Dermis microvascular lymphatic vessel endothelial cell (primary cell): ENCODE measurements at regions not wholly inside any gene's neighbourhood (a gene's known extent, or its start where the extent isn't known, plus 50 kb on each side); places are given as distances from the start of the nearest gene placed in this dataset.

ENCODE experiments used
- DNase-seq, 2 donors: peaks; one replicate each; pipeline versions ENCODE4 v3.0.0 to v3.0.0-alpha.2; 2010; ENCODE audit warnings: low read depth in 2 of 2

GRCh38 chr4:143071351-143071750, 113.4 kb upstream of the USP38 start:
- no peak for DNase-seq

- DNase-seq = no peak
Measured at GRCh38 chr4:143076723-143077122, 108.0 kb upstream of the USP38 start.

DNA sequence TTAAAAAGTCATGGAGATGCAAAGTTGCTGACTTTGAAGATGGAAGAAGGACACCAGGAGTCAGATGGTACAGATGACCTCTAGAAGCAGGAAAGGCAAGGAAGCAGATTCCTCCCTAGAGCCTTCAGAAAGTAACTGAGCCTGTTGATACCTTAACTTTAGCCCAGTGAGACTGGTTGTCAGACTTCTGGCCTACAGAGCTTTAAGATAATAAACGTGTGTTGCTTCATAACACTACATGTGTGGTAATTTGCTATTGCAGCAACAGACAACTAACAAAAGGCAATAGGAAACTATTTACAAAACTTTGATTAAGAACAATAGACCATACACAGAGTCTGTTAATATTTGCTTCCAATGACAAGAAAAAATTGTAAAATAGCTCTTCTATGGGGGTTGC, 102.0 kb upstream of the USP38 start:
- DNase-seq = no peak

GRCh38 chr4:143083756-143084472, 100.8 kb upstream of the USP38 start:
- no peak for DNase-seq

DNA sequence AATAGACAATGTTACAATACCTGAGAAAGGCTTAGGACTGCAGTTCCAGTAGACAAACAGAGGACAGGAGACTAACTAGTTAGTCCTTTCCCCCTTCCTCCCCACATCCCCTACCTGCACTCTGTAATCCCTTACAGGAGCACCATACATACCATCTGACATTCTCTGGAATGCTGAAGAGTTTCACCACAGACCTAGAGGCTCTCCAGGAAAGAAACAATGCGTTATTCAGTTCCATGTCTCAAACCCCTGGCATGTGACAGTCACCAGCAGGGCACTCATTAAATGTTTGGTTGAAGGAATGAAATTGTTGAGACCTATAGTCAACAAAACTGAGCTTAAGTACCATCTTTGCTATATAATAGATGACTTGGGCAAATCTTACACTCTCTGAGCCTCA, 100.2 kb upstream of the USP38 start:
- no peak for DNase-seq

GRCh38 chr4:143085224-143085623, 99.5 kb upstream of the USP38 start:
- DNase-seq = no peak

- DNase-seq = no peak
Measured at GRCh38 chr4:143085659-143086058, 99.1 kb upstream of the USP38 start.

DNA sequence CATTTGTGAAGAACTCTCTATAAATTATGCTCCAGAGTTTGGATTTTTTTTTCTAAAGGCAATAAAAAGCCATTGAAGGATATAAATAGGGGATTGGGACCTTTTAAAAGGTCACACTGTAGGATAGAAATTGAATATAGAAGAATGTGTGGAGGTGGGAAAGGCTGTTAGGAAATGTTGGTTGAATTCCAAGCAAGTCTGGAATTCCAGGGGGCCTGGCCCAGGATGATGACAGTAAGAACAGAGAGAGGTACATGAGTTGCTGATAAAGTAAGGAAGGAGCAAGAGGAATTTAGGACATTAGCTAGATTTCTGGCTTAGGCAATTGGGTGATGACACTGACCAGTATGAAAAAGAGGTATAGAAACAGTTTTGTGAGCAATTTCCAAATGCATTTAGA, 95.4 kb upstream of the USP38 start:
- DNase-seq = no peak

- DNase-seq = no peak
Measured at GRCh38 chr4:143089847-143090246, 94.9 kb upstream of the USP38 start.

DNA sequence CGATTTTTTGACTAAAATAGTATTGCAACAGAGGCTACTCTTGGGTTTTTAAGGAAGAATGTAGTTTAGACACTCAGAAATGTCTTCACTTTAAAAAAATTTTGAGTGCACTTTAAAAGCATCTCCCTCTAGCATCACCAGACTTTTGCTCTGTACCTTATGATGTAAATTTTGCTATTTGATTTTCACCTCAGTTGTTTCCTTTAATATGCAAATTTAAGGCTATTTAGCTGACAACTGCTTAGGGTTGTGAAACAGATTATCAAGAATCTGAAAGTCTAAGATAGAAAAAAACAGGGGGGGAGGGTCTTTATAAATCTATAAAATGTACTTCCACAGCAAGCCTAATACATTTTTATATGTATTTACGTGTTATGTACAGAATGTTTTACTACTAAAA, 92.9 kb upstream of the USP38 start:
- no peak for DNase-seq

- DNase-seq = no peak
Measured at GRCh38 chr4:143095447-143095846, 89.3 kb upstream of the USP38 start.

DNA sequence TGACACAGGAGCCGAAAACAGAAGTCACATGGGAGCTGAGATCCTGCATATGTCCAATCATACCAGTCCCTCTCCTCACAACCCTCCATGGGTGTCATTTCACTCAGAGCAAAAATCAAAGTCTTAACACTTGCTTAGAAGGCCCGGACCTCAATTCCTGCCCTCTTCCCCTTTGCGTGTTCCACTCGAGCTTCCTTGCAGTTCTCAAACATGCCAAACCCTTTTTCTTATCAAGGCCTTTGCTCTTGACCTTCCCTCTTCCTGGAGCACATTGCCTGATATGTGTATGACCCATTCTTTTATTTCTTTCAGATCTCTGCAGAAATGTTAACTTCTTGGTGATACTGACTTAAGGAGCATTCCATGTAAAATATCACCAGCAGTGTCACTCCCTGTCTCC, 87.0 kb upstream of the USP38 start:
- no peak for DNase-seq

DNA sequence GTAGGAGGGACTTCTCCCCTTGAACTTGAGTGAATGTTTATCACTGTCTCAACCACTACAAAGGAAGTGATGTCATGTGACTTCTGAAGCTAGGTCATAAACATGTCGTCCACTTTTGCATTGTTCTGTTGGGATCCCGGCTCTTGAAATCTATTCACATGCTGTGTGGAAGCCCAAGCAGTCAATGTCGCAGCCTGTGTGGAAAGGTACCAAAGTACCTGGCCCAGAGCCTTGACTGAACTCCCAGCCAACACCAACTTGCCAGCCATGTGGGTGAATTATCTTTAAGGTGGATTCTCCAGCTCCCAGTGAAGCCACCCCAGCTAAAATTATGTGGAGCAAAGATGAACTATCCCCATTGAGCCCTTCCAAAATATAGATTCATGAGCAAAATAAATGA, 85.0 kb upstream of the USP38 start:
- DNase-seq = no peak

- DNase-seq = no peak
Measured at GRCh38 chr4:143109376-143109775, 75.3 kb upstream of the USP38 start.

GRCh38 chr4:143118663-143119062, 66.1 kb upstream of the USP38 start:
- no peak for DNase-seq

- DNase-seq = no peak
Measured at GRCh38 chr4:143127621-143128020, 57.1 kb upstream of the USP38 start.

DNA sequence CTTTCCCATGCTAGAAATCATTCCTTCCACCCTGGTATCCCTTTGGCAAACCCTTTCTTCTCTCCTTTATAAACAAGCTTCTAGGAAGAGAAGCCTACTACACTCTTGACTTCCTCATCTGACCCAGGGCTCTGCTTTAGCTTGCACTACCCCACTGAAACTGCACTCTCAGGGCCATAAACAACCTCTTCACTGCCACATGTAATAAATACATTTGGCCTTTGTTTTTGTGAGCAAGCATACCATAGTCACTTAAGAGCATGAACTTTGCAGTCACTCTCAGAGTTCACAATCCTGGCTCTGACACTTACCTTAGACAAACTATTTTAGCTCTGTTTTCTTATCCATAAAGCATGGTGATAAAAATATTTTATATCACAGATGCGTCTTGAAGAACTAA, 50.7 kb upstream of the USP38 start:
- no peak for DNase-seq
